ENCODE measurements at regions not wholly inside any gene's neighbourhood (a gene's known extent, or its start where the extent isn't known, plus 50 kb on each side); places are given as distances from the start of the nearest gene placed in this dataset.

- TF ChIP-seq SP1 (IDR thresholded peaks at IDR 0.05) (no peak), BHLHE40 (IDR thresholded peaks at IDR 0.05; ENCODE audit: borderline replicate concordance) (no peak), ARNT (IDR thresholded peaks at IDR 0.05) (no peak), FOXM1 (IDR thresholded peaks at IDR 0.05; ENCODE audit: borderline replicate concordance) (no peak), LEF1 (IDR thresholded peaks at IDR 0.05; ENCODE audit: borderline replicate concordance) (no peak), FOXK2 (IDR thresholded peaks at IDR 0.05) (no peak), L3MBTL2 (conservative IDR thresholded peaks at IDR 0.05) (no peak), SUZ12 (IDR thresholded peaks at IDR 0.05) (no peak), PKNOX1 (IDR thresholded peaks at IDR 0.05) (no peak), HDGF (IDR thresholded peaks at IDR 0.05; ENCODE audit: borderline replicate concordance) (no peak)
These were observed 116.7 kb upstream of the COPS8 start for GRCh38 chr2:236968880-236969534.

All from HEK293T (cell line).